ENCODE measurements at regions not wholly inside any gene's neighbourhood (a gene's known extent, or its start where the extent isn't known, plus 50 kb on each side); places are given as distances from the start of the nearest gene placed in this dataset.

GRCh38 chr12:5260086-5260485, 171.8 kb upstream of the NTF3 start:
- TF ChIP-seq CTCF (conservative IDR thresholded peaks at IDR 0.05; ENCODE audit: low read depth, low read length): no peak
- TF ChIP-seq EZH2phosphoT487 (IDR thresholded peaks at IDR 0.05; ENCODE audit: borderline replicate concordance, low read length): no peak
- TF ChIP-seq EZH2 (IDR thresholded peaks at IDR 0.05; ENCODE audit: low read length, unreplicated experiment): no peak
